Ishikawa (cell line): ENCODE measurements at regions not wholly inside any gene's neighbourhood (a gene's known extent, or its start where the extent isn't known, plus 50 kb on each side); places are given as distances from the start of the nearest gene placed in this dataset.

Experiments used
- CEBPB ChIP-seq: IDR thresholded peaks from 2 replicates; pipeline ENCODE4 v1.6.1; 2012
- CREB1 ChIP-seq: IDR thresholded peaks from 2 replicates; pipeline ENCODE4 v1.6.1; 2012; ENCODE audit warnings: low read depth
- EGR1 ChIP-seq: IDR thresholded peaks from 2 replicates; pipeline ENCODE4 v1.6.1; 2012
- EP300 ChIP-seq: IDR thresholded peaks from 2 replicates; pipeline ENCODE4 v1.6.1; 2012; ENCODE audit warnings: borderline replicate concordance
- FOXM1 ChIP-seq: IDR thresholded peaks from 2 replicates; pipeline ENCODE4 v1.6.1; 2012; ENCODE audit warnings: low read depth, borderline replicate concordance
- NFIC ChIP-seq: IDR thresholded peaks from 2 replicates; pipeline ENCODE4 v1.6.1; 2012
- RAD21 ChIP-seq: IDR thresholded peaks from 2 replicates; pipeline ENCODE4 v1.6.1; 2012; ENCODE audit warnings: low read depth
- TAF1 ChIP-seq: IDR thresholded peaks from 2 replicates; pipeline ENCODE4 v1.6.1; 2012; ENCODE audit warnings: low read depth, mild to moderate bottlenecking
- TCF12 ChIP-seq: IDR thresholded peaks from 2 replicates; pipeline ENCODE4 v1.6.1; 2012; ENCODE audit warnings: low read depth
- TEAD4 ChIP-seq: IDR thresholded peaks from 2 replicates; pipeline ENCODE4 v1.6.1; 2012
- YY1 ChIP-seq: IDR thresholded peaks from 2 replicates; pipeline ENCODE4 v1.6.1; 2012; ENCODE audit warnings: low read depth
- ZBTB7A ChIP-seq: IDR thresholded peaks from 2 replicates; pipeline ENCODE4 v1.6.1; 2012; ENCODE audit warnings: low read depth
- TF ChIP-seq, protein P1 (sequence below): IDR thresholded peaks from 2 replicates; pipeline ENCODE4 v1.6.1; 2012; ENCODE audit warnings: low read depth, mild to moderate bottlenecking
- TF ChIP-seq, protein P2 (sequence below): IDR thresholded peaks from 2 replicates; pipeline ENCODE4 v1.6.1; 2012
- TF ChIP-seq, protein P3 (sequence below): IDR thresholded peaks from 2 replicates; pipeline ENCODE4 v1.6.1; 2012

DNA sequence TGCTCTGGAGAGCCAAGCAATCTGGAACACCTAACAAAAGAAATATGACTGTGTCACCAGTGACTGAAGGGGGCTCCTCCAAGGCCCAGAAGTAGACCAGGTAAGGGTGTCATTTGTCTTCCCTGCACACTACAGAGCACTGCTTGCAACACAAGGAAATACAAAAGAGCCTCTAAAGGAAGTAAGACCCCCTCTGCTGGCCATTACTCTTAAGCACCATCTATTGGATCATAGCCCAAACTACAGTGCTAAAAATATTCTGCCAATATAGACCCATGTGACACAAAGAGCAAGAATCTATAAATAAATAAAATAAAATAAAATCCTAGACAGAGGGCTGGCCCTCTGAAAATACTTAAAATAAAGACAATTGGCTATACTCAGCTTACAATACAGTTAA lies 528.7 kb downstream of the TMA16 start:
- TF ChIP-seq CREB1 (no peak), ZBTB7A (no peak), NFIC (no peak), TAF1 (no peak), RAD21 (no peak), EGR1 (no peak)
- TF ChIP-seq, protein P1, sequence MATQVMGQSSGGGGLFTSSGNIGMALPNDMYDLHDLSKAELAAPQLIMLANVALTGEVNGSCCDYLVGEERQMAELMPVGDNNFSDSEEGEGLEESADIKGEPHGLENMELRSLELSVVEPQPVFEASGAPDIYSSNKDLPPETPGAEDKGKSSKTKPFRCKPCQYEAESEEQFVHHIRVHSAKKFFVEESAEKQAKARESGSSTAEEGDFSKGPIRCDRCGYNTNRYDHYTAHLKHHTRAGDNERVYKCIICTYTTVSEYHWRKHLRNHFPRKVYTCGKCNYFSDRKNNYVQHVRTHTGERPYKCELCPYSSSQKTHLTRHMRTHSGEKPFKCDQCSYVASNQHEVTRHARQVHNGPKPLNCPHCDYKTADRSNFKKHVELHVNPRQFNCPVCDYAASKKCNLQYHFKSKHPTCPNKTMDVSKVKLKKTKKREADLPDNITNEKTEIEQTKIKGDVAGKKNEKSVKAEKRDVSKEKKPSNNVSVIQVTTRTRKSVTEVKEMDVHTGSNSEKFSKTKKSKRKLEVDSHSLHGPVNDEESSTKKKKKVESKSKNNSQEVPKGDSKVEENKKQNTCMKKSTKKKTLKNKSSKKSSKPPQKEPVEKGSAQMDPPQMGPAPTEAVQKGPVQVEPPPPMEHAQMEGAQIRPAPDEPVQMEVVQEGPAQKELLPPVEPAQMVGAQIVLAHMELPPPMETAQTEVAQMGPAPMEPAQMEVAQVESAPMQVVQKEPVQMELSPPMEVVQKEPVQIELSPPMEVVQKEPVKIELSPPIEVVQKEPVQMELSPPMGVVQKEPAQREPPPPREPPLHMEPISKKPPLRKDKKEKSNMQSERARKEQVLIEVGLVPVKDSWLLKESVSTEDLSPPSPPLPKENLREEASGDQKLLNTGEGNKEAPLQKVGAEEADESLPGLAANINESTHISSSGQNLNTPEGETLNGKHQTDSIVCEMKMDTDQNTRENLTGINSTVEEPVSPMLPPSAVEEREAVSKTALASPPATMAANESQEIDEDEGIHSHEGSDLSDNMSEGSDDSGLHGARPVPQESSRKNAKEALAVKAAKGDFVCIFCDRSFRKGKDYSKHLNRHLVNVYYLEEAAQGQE = no peak

DNA sequence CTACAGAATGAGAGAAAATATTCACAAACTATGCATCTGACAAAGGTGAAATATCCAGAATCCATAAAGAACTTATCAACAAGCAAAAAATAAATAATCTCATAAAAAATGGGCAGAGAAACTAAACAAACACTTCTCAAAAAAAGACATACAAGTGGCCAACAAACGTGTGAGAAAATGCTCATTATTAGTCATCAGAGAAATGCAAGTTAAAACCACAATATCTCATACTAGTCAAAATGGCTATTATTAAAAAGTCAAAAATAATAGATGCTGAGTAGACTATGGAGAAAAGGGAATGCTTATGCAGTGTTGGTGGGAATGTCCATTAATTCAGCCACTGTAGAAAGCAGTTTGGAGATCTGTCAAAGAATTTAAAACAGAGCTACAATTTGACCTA lies 533.3 kb downstream of the TMA16 start:
- TF ChIP-seq, protein P2, sequence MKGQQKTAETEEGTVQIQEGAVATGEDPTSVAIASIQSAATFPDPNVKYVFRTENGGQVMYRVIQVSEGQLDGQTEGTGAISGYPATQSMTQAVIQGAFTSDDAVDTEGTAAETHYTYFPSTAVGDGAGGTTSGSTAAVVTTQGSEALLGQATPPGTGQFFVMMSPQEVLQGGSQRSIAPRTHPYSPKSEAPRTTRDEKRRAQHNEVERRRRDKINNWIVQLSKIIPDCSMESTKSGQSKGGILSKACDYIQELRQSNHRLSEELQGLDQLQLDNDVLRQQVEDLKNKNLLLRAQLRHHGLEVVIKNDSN = no peak
- TF ChIP-seq TCF12 = no peak
- TF ChIP-seq CEBPB = no peak
- TF ChIP-seq CREB1 = no peak
- TF ChIP-seq NFIC = no peak
- no peak for TF ChIP-seq EP300
- TF ChIP-seq FOXM1 = no peak
- TF ChIP-seq TAF1 = no peak
- no peak for TF ChIP-seq EGR1
- no peak for TF ChIP-seq TEAD4
- no peak for TF ChIP-seq ZBTB7A
- no peak for TF ChIP-seq RAD21

DNA sequence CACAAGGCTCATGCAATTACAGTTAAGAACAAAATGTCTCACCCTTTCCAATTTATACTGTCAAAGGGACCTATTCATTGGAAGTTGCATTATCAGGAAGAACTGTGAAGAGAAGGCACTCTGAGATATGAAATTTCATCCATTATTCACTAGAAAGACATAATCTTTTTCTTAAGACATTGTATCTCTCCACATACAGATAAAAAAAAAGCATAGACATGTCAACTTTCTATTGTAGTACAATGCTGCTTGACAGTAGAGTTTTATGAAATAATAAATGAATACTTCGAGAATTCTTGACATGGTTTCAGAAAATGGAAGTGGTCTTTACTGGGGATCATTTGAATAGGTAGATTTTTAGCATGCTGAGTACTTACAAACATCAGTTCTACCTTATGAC lies 545.0 kb downstream of the TMA16 start:
- TF ChIP-seq CREB1 (no peak), FOXM1 (no peak), TEAD4 (no peak), ZBTB7A (no peak), EGR1 (no peak), TCF12 (no peak), EP300 (no peak), NFIC (no peak), RAD21 (no peak), TAF1 (no peak)
- TF ChIP-seq, protein P2 = no peak

DNA sequence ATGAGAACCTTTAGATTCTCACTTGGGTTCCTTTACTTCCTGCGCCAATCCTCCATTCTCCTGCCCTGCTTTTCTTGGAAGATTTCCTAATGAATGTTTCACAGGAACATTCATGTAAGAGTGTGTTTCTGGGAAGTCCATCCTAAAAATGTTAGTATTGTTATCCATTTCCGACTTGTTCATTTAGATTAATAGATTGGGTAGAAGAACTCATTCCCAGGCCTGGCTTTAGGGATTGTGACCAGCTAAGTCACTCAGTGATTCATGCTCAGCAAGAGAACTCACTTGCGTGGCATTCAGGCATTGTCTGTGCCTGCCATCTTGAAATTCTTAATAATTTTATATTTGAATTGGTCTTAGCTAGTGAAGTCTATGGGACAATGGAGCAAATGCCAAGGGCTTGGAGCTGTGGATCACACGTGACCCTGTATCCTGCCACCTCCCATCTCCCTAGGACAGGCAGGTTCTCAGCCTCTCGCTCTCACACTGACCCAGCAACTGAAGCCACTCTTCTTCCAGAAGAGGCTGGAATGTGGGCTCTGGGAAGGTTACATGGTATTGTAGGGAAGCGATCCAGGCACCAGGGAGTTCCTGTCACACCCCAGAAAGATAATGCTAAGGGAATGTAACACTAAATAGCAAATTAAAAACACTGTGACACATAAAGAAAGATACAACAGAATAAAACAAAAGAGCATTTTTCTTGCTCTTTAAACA lies 562.1 kb downstream of the TMA16 start:
- TF ChIP-seq CREB1 (no peak), EGR1 (no peak), NFIC (no peak), YY1 (no peak), TEAD4 (no peak), TAF1 (no peak), EP300 (no peak), TCF12 (no peak), RAD21 (no peak), CEBPB (no peak), ZBTB7A (no peak), FOXM1 (no peak)
- TF ChIP-seq, protein P1 = no peak
- TF ChIP-seq, protein P3, sequence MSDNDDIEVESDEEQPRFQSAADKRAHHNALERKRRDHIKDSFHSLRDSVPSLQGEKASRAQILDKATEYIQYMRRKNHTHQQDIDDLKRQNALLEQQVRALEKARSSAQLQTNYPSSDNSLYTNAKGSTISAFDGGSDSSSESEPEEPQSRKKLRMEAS = no peak
- TF ChIP-seq, protein P2 = no peak

DNA sequence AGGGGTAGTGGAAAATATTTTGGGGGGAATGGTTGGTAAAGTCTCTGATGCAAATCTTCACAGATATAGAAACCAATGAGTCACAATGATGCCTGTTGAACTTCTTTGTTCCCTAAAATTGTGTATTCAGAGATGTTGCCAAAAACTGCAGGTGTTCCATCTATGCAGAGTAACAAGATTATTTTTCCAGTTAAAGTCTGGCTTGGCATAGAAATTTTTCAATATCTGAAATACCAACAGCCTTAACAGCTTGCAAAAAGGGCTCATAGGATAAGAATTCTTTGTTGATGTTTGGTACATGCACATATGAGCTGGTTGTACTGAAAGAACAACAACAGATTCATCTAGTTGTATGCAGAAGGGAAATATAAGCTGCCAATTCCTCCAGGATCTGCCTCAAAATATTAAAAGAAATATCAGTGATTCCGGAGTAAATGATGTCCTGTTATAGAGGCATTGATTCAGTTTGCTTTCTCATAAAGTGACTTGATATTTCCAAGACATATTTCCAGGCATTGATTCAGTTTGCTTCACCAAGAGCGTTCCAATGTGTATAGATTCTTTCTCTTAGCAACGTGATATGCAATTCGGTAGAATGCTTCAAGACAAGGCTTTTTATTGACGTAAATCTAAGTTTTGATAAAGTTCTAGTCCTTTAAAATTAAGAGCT lies 564.4 kb downstream of the TMA16 start:
- TF ChIP-seq YY1 (no peak), NFIC (no peak), CREB1 (no peak), ZBTB7A (no peak), RAD21 (no peak), CEBPB (no peak), FOXM1 (no peak), TCF12 (no peak), TAF1 (no peak)
- TF ChIP-seq, protein P3 = no peak
